Hepatocyte (in vitro differentiated cells): ENCODE measurements at regions not wholly inside any gene's neighbourhood (a gene's known extent, or its start where the extent isn't known, plus 50 kb on each side); places are given as distances from the start of the nearest gene placed in this dataset.

Experiments used
- DNase-seq: peaks from one replicate; pipeline ENCODE4 v3.0.0-alpha.2; 2016; ENCODE audit warnings: low spot score
- H2AFZ ChIP-seq: fragments of 200-600 bp; sonication (generic); 2 replicates; pipeline ENCODE4 v1.6.0; 2016; ENCODE audit warnings: antibody characterized with exemption, mild to moderate bottlenecking
- H3K27ac ChIP-seq: fragments of 200-600 bp; sonication (generic); 2 replicates; pipeline ENCODE4 v1.5.1; 2016; ENCODE audit warnings: mild to moderate bottlenecking
- H3K27me3 ChIP-seq: fragments of 200-600 bp; sonication (generic); 2 replicates; pipeline ENCODE4 v1.6.1; 2016
- H3K36me3 ChIP-seq: fragments of 200-600 bp; sonication (generic); replicated peaks from 2 replicates; pipeline ENCODE4 v1.5.1; 2016; ENCODE audit warnings: low read depth; ENCODE audit not compliant: insufficient read depth
- H3K4me1 ChIP-seq: fragments of 200-600 bp; sonication (generic); 2 replicates; pipeline ENCODE4 v1.5.1; 2016; ENCODE audit warnings: mild to moderate bottlenecking, moderate library complexity; ENCODE audit not compliant: insufficient read depth
- H3K4me2 ChIP-seq: fragments of 200-600 bp; sonication (generic); 2 replicates; pipeline ENCODE4 v1.6.0; 2016
- H3K4me3 ChIP-seq: fragments of 200-600 bp; sonication (generic); 2 replicates; pipeline ENCODE4 v1.5.1; 2016; ENCODE audit warnings: mild to moderate bottlenecking
- H3K79me2 ChIP-seq: fragments of 200-600 bp; sonication (generic); 2 replicates; pipeline ENCODE4 v1.6.0; 2017; ENCODE audit warnings: mild to moderate bottlenecking
- H3K9me2 ChIP-seq: fragments of 200-600 bp; sonication (generic); replicated peaks from 2 replicates; pipeline ENCODE4 v1.6.0; 2017; ENCODE audit warnings: mild to moderate bottlenecking; ENCODE audit not compliant: insufficient read depth
- H3K9me3 ChIP-seq: fragments of 200-600 bp; sonication (generic); 2 replicates; pipeline ENCODE4 v1.5.1; 2016; ENCODE audit warnings: low read depth, mild to moderate bottlenecking
- H4K20me1 ChIP-seq: fragments of 200-600 bp; sonication (generic); 2 replicates; pipeline ENCODE4 v1.6.0; 2016; ENCODE audit warnings: mild to moderate bottlenecking; ENCODE audit not compliant: insufficient read depth, poor library complexity, severe bottlenecking
- CTCF ChIP-seq: fragments of 200-600 bp; sonication (generic); IDR thresholded peaks from 2 replicates; pipeline ENCODE4 v1.5.1; 2016; ENCODE audit warnings: antibody characterized with exemption, mild to moderate bottlenecking; ENCODE audit not compliant: poor library complexity
- EZH2 ChIP-seq: fragments of 200-600 bp; sonication (generic); IDR thresholded peaks from 2 replicates; pipeline ENCODE4 v1.6.1; 2016; ENCODE audit warnings: antibody characterized with exemption, mild to moderate bottlenecking, borderline replicate concordance
- EZH2phosphoT487 ChIP-seq: fragments of 200-600 bp; sonication (generic); IDR thresholded peaks from one replicate; pipeline ENCODE4 v1.6.1; 2018; ENCODE audit warnings: antibody characterized with exemption, mild to moderate bottlenecking, low read depth, moderate library complexity; ENCODE audit not compliant: unreplicated experiment, severe bottlenecking
- WGBS: methylation state at CpG from one replicate; pipeline ENCODE4 v1.1.6; 2016; ENCODE audit warnings: low lambda C conversion rate; ENCODE audit errors: missing lambda C conversion rate; 5-methylcytosine and 5-hydroxymethylcytosine counted together

GRCh38 chr16:82535764-82536163, 91.0 kb upstream of the CDH13 start:
- no peak for DNase-seq
- Histone ChIP-seq H3K27me3 (no peaks in the 10 kb centered on the region), H3K27ac (no peak overlapping the region), H2AFZ (no peak overlapping the region), H3K4me1 (no peaks in the 10 kb centered on the region), H4K20me1 (no peaks in the 10 kb centered on the region), H3K9me3 (no peaks in the 10 kb centered on the region), H3K4me2 (no peak overlapping the region), H3K9me2 (no peaks in the 10 kb centered on the region), H3K4me3 (no peak overlapping the region), H3K36me3 (no peaks in the 10 kb centered on the region), H3K79me2 (no peaks in the 10 kb centered on the region)
- TF ChIP-seq EZH2phosphoT487 (no peak), EZH2 (no peak), CTCF (no peak)
- WGBS: 91% methylated on average over 2 of the region's 2 CpGs

- no peak for DNase-seq
- no peaks in the 10 kb centered on the region for H3K9me2 ChIP-seq
- WGBS: 81% methylated on average over 4 of the region's 4 CpGs
- no peak overlapping the region for H3K4me2 ChIP-seq
- H4K20me1 ChIP-seq: no peaks in the 10 kb centered on the region
- H3K27me3 ChIP-seq: no peaks in the 10 kb centered on the region
- no peaks in the 10 kb centered on the region for H3K9me3 ChIP-seq
- H3K4me3 ChIP-seq: no peak overlapping the region
- H3K27ac ChIP-seq: no peak overlapping the region
- no peak overlapping the region for H2AFZ ChIP-seq
- TF ChIP-seq EZH2phosphoT487: no peak
- no peak for TF ChIP-seq CTCF
- no peak for TF ChIP-seq EZH2
- H3K4me1 ChIP-seq: no peaks in the 10 kb centered on the region
- no peaks in the 10 kb centered on the region for H3K36me3 ChIP-seq
- H3K79me2 ChIP-seq: no peaks in the 10 kb centered on the region
Observed at GRCh38 chr16:82535262-82535661, 91.5 kb upstream of the CDH13 start.

- DNase-seq: no peak
- H3K4me3 ChIP-seq: no peak overlapping the region
- H3K36me3 ChIP-seq: no peaks in the 10 kb centered on the region
- no peak overlapping the region for H2AFZ ChIP-seq
- H3K27ac ChIP-seq: no peak overlapping the region
- no peak overlapping the region for H3K4me2 ChIP-seq
- no peaks in the 10 kb centered on the region for H3K4me1 ChIP-seq
- 46% methylated on average over 4 of the region's 4 CpGs for WGBS
- TF ChIP-seq EZH2phosphoT487 (no peak), EZH2 (no peak), CTCF (no peak)
- H3K9me2 ChIP-seq: no peaks in the 10 kb centered on the region
- no peaks in the 10 kb centered on the region for H3K79me2 ChIP-seq
- no peaks in the 10 kb centered on the region for H3K9me3 ChIP-seq
- H4K20me1 ChIP-seq: no peaks in the 10 kb centered on the region
- no peaks in the 10 kb centered on the region for H3K27me3 ChIP-seq
Observed at GRCh38 chr16:82533189-82533588, 93.6 kb upstream of the CDH13 start.

- H4K20me1 ChIP-seq: no peaks in the 10 kb centered on the region
- H3K27me3 ChIP-seq: no peaks in the 10 kb centered on the region
- H3K27ac ChIP-seq: no peak overlapping the region
- no peaks in the 10 kb centered on the region for H3K9me2 ChIP-seq
- no peaks in the 10 kb centered on the region for H3K4me1 ChIP-seq
- no peak for DNase-seq
- 94% methylated on average over 2 of the region's 2 CpGs for WGBS
- TF ChIP-seq EZH2 (no peak), EZH2phosphoT487 (no peak), CTCF (no peak)
- H2AFZ ChIP-seq: no peak overlapping the region
- H3K4me3 ChIP-seq: no peak overlapping the region
- H3K9me3 ChIP-seq: no peaks in the 10 kb centered on the region
- H3K4me2 ChIP-seq: no peak overlapping the region
- no peaks in the 10 kb centered on the region for H3K36me3 ChIP-seq
- H3K79me2 ChIP-seq: no peaks in the 10 kb centered on the region
Observed at GRCh38 chr16:82530883-82531282, 95.9 kb upstream of the CDH13 start.
